GM12878 (cell line): ENCODE measurements at regions not wholly inside any gene's neighbourhood (a gene's known extent, or its start where the extent isn't known, plus 50 kb on each side); places are given as distances from the start of the nearest gene placed in this dataset.

Source experiments
- ATAC-seq: fragments of 200-7000 bp; cut with Tn5 transposase; 3 replicates; pipeline ENCODE4 v1.9.1; 2020; ENCODE audit warnings: mild to moderate bottlenecking, moderate library complexity
- BruUV-seq: library from RNA; stranded (reverse); fragments of 400-500 nt; replicated peaks from 2 replicates; lab custom pipeline; 2021; lab: Mats Ljungman, UMichigan
- CTCF ChIA-PET: fragments of 300-600 bp; sonication (Branson Sonifier 250); formaldehyde crosslinking; extraction: SDS; loops from one replicate; lab custom pipeline; 2021; ENCODE audit warnings: inconsistent platforms; lab: Yijun Ruan, JAX
- POLR2A ChIA-PET: fragments of 350-600 bp; formaldehyde crosslinking; extraction: SDS; loops from one replicate; lab custom pipeline; 2021; ENCODE audit warnings: inconsistent platforms; lab: Charles Lee
- RAD21 ChIA-PET: fragments of 300-600 bp; sonication (Branson Sonifier 250); formaldehyde crosslinking; loops from one replicate; lab custom pipeline; 2023; ENCODE audit warnings: antibody characterized with exemption; ENCODE audit not compliant: unreplicated experiment; lab: Charles Lee
- SMC1A ChIA-PET: fragments of 300-600 bp; sonication (Branson Sonifier 250); formaldehyde crosslinking; loops from one replicate; lab custom pipeline; 2023; ENCODE audit not compliant: unreplicated experiment, uncharacterized antibody; lab: Charles Lee
- DNase-seq: peaks from one replicate; pipeline ENCODE4 v3.0.0-alpha.2; 2011; ENCODE audit warnings: low read depth, low spot score
- FAIRE-seq: peaks from 3 replicates; lab custom pipeline; 2011; peaks lifted over from hg19 to GRCh38; lab: Jason Lieb, UNC
- H2AFZ ChIP-seq: 2 replicates; pipeline ENCODE4 v1.6.0; 2011; ENCODE audit warnings: low read depth, low read length, control low read depth; ENCODE audit not compliant: control insufficient read depth
- H3K27ac ChIP-seq: 2 replicates; pipeline ENCODE4 v1.5.1; 2011; ENCODE audit warnings: control low read depth; ENCODE audit not compliant: control insufficient read depth, insufficient read depth
- H3K27me3 ChIP-seq, 2 experiments: replicated peaks in 1 of 2; 2 replicates each; pipeline versions ENCODE4 v1.6.0 to v1.6.1; 2011; ENCODE audit warnings: low read length in 1 of 2; ENCODE audit not compliant: control insufficient read depth in 2 of 2, insufficient read depth in 2 of 2
- H3K36me3 ChIP-seq, 2 experiments: 2 replicates each; pipeline ENCODE4 v1.5.1; 2011; ENCODE audit warnings: low read length in 1 of 2; ENCODE audit not compliant: control insufficient read depth in 2 of 2, insufficient read depth in 2 of 2
- H3K4me1 ChIP-seq: 2 replicates; pipeline ENCODE4 v1.6.1; 2011; ENCODE audit warnings: mild to moderate bottlenecking, low read length, moderate library complexity, mixed read lengths; ENCODE audit not compliant: control insufficient read depth, insufficient read depth
- H3K4me2 ChIP-seq: 2 replicates; pipeline ENCODE4 v1.6.0; 2011; ENCODE audit warnings: control low read depth; ENCODE audit not compliant: control insufficient read depth, insufficient read depth
- H3K4me3 ChIP-seq: fragments of 200-600 bp; sonication (generic); 2 replicates; pipeline ENCODE4 v1.5.1; 2016
- H3K79me2 ChIP-seq: 2 replicates; pipeline ENCODE4 v1.6.0; 2011; ENCODE audit warnings: low read length; ENCODE audit not compliant: control insufficient read depth, insufficient read depth
- H3K9ac ChIP-seq: 2 replicates; pipeline ENCODE4 v1.8.0; 2011; ENCODE audit warnings: low read length, control low read depth, mixed read lengths; ENCODE audit not compliant: control insufficient read depth, insufficient read depth
- H3K9me3 ChIP-seq: replicated peaks from 3 replicates; pipeline ENCODE4 v1.5.1; 2011; ENCODE audit warnings: mild to moderate bottlenecking, low read length; ENCODE audit not compliant: control insufficient read depth, insufficient read depth
- H4K20me1 ChIP-seq: 2 replicates; pipeline ENCODE4 v1.6.0; 2011; ENCODE audit not compliant: control insufficient read depth, insufficient read depth
- E2F4 ChIP-seq: IDR thresholded peaks from 2 replicates; pipeline ENCODE4 v1.6.1; 2012; ENCODE audit warnings: low read depth, low read length, improper control_type of control experiment
- ESRRA ChIP-seq: IDR thresholded peaks from 2 replicates; pipeline ENCODE4 v1.6.1; 2012; ENCODE audit warnings: mild to moderate bottlenecking, low read length, improper control_type of control experiment
- EZH2 ChIP-seq: IDR thresholded peaks from 2 replicates; pipeline ENCODE4 v1.6.1; 2012; ENCODE audit warnings: low read depth, mild to moderate bottlenecking, control low read depth, inconsistent platforms, low read length, borderline replicate concordance; ENCODE audit not compliant: control insufficient read depth
- FOS ChIP-seq: IDR thresholded peaks from 3 replicates; pipeline ENCODE4 v1.6.1; 2011; ENCODE audit warnings: borderline replicate concordance; ENCODE audit not compliant: insufficient read length; ENCODE audit errors: extremely low read depth
- JUND ChIP-seq: IDR thresholded peaks from 2 replicates; pipeline ENCODE4 v1.6.1; 2012; ENCODE audit warnings: low read depth, mild to moderate bottlenecking, low read length, improper control_type of control experiment, moderate library complexity
- MTA2 ChIP-seq: fragments of 450-650 bp; IDR thresholded peaks from 2 replicates; pipeline ENCODE4 v1.6.1; 2016; ENCODE audit warnings: low read depth, mild to moderate bottlenecking, moderate library complexity
- MXI1 ChIP-seq: fragments of 150-350 bp; IDR thresholded peaks from 2 replicates; pipeline ENCODE4 v1.6.1; 2011; ENCODE audit warnings: low read depth, mild to moderate bottlenecking, inconsistent platforms, low read length, improper control_type of control experiment
- NBN ChIP-seq: fragments of 450-650 bp; IDR thresholded peaks from 2 replicates; pipeline ENCODE4 v1.6.1; 2016
- NR2F1 ChIP-seq: fragments of 450-650 bp; conservative IDR thresholded peaks from 2 replicates; pipeline ENCODE4 v1.6.1; 2017; ENCODE audit warnings: mild to moderate bottlenecking
- RELB ChIP-seq: fragments of 450-650 bp; IDR thresholded peaks from 2 replicates; pipeline ENCODE4 v1.6.1; 2017; ENCODE audit warnings: low read depth, mild to moderate bottlenecking, moderate library complexity
- SKIL ChIP-seq: fragments of 450-650 bp; IDR thresholded peaks from 2 replicates; pipeline ENCODE4 v1.6.1; 2017; ENCODE audit warnings: mild to moderate bottlenecking, low read depth, inconsistent platforms; ENCODE audit not compliant: poor library complexity, severe bottlenecking
- SMAD5 ChIP-seq: IDR thresholded peaks from 2 replicates; pipeline ENCODE4 v1.6.1; 2016; ENCODE audit warnings: antibody characterized with exemption, low read depth
- SMC3 ChIP-seq: IDR thresholded peaks from 2 replicates; pipeline ENCODE4 v1.6.1; 2011; ENCODE audit warnings: low read length, improper control_type of control experiment, borderline replicate concordance
- TAF1 ChIP-seq: IDR thresholded peaks from 2 replicates; pipeline ENCODE4 v1.6.1; 2011; ENCODE audit warnings: mild to moderate bottlenecking, low read depth, low read length, borderline replicate concordance
- TCF12 ChIP-seq: IDR thresholded peaks from 2 replicates; pipeline ENCODE4 v1.6.1; 2011; ENCODE audit warnings: low read depth, mild to moderate bottlenecking, low read length
- USF2 ChIP-seq: IDR thresholded peaks from 2 replicates; pipeline ENCODE4 v1.6.1; 2011; ENCODE audit warnings: low read depth, low read length, improper control_type of control experiment, borderline replicate concordance
- ZNF24 ChIP-seq: fragments of 450-650 bp; IDR thresholded peaks from 2 replicates; pipeline ENCODE4 v1.6.1; 2017; ENCODE audit warnings: antibody characterized with exemption, mild to moderate bottlenecking
- ZZZ3 ChIP-seq: IDR thresholded peaks from 2 replicates; pipeline ENCODE4 v1.6.1; 2011; ENCODE audit warnings: low read depth; ENCODE audit not compliant: control insufficient read depth, insufficient read length
- whole genome bisulfite sequencing: methylation state at CpG from one replicate; pipeline ENCODE4 v1.1.6; 2016; ENCODE audit warnings: low lambda C conversion rate; ENCODE audit not compliant: insufficient replicate concordance, insufficient coverage; ENCODE audit errors: missing lambda C conversion rate; 5-methylcytosine and 5-hydroxymethylcytosine counted together
- in situ Hi-C: fragments of 300-500 bp; cut with MboI; formaldehyde crosslinking; loops from 9 replicates; pipeline ENCODE4 v1.14.3; 2018; ENCODE audit warnings: mixed read lengths
- intact Hi-C: fragments of 100-400 bp; cut with micrococcal nuclease; formaldehyde crosslinking; loops from one replicate; pipeline ENCODE4 v1.14.2; 2022; ENCODE audit not compliant: unreplicated experiment

GRCh38 chr5:175363300-175363699, 80.7 kb downstream of the DRD1 start:
- in situ Hi-C loops, result no loop called here
- no peaks in the 10 kb centered on the region for H3K4me1 ChIP-seq
- ChIA-PET CTCF (no interaction called here), RAD21 (no interaction called here), SMC1A (no interaction called here), POLR2A (no interaction called here)
- H3K9ac ChIP-seq, result no peak overlapping the region
- intact Hi-C loops, result no loop called here
- H3K36me3 ChIP-seq, result no peaks in the 10 kb centered on the region
- H3K4me3 ChIP-seq, result no peak overlapping the region
- H3K9me3 ChIP-seq, result no peaks in the 10 kb centered on the region
- 44% methylated on average over 5 of the region's 5 CpGs for WGBS
- no TSS peak for BruUV-seq
- H2AFZ ChIP-seq, result no peak overlapping the region
- no peak overlapping the region for H3K4me2 ChIP-seq
- H3K79me2 ChIP-seq, result no peaks in the 10 kb centered on the region
- ATAC-seq, result no peak
- H3K27ac ChIP-seq, result no peak overlapping the region
- TF ChIP-seq ZZZ3 (no peak), SMAD5 (no peak), TAF1 (no peak), RELB (no peak), MXI1 (no peak), NR2F1 (no peak), E2F4 (no peak), USF2 (no peak), TCF12 (no peak), SKIL (no peak), SMC3 (no peak), ESRRA (no peak), EZH2 (no peak), FOS (no peak), JUND (no peak), NBN (no peak), MTA2 (no peak), ZNF24 (no peak)
- H4K20me1 ChIP-seq, result no peaks in the 10 kb centered on the region
- H3K27me3 ChIP-seq, result no peaks in the 10 kb centered on the region; a peak in 1 of 4 replicates
- DNase-seq, result no peak
- FAIRE-seq, result no peak
